HepG2 (cell line): ENCODE measurements at regions not wholly inside any gene's neighbourhood (a gene's known extent, or its start where the extent isn't known, plus 50 kb on each side); places are given as distances from the start of the nearest gene placed in this dataset.

Experiments
- ATAC-seq: fragments of 200-7000 bp; cut with Tn5 transposase; 3 replicates; pipeline ENCODE4 v1.9.1; 2020; ENCODE audit warnings: mild to moderate bottlenecking, moderate library complexity
- BruUV-seq: library from RNA; stranded (reverse); fragments of 400-500 nt; replicated peaks from 2 replicates; lab custom pipeline; 2021; lab: Mats Ljungman, UMichigan
- CTCF ChIA-PET: fragments of 300-600 bp; formaldehyde crosslinking; extraction: SDS; loops from one replicate; lab custom pipeline; 2021; ENCODE audit warnings: low total read pairs, inconsistent platforms, low intra/inter-chr PET ratio; lab: Yijun Ruan, JAX
- POLR2A ChIA-PET: fragments of 350-600 bp; sonication (Branson Sonifier 250); formaldehyde crosslinking; loops from one replicate; lab custom pipeline; 2020; ENCODE audit warnings: antibody characterized with exemption, inconsistent platforms; lab: Yijun Ruan, JAX
- DNase-seq: peaks from one replicate; pipeline ENCODE4 v3.0.0-alpha.2; 2015; ENCODE audit warnings: low spot score
- FAIRE-seq: peaks from 3 replicates; lab custom pipeline; 2011; peaks lifted over from hg19 to GRCh38; lab: Jason Lieb, UNC
- H2AFZ ChIP-seq: one replicate; pipeline ENCODE4 v1.6.1; 2011; ENCODE audit warnings: low read length, inconsistent platforms
- H3K27ac ChIP-seq: fragments of 300-600 bp; 3 replicates; pipeline ENCODE4 v1.8.0; 2011; ENCODE audit warnings: mixed run types, mild to moderate bottlenecking, mixed read lengths, low read length, inconsistent platforms; ENCODE audit not compliant: insufficient read depth; ENCODE audit errors: extremely low read length
- H3K27me3 ChIP-seq, 2 experiments: fragments of 200-600 bp in 1 of 2; 2 replicates in 1 of 2; 3 replicates in 1 of 2; pipeline versions ENCODE4 v1.6.0 to v1.8.0; 2011; ENCODE audit warnings: low read length in 2 of 2, mild to moderate bottlenecking in 2 of 2, moderate library complexity in 2 of 2, inconsistent platforms in 1 of 2; ENCODE audit not compliant: insufficient read depth in 2 of 2, control insufficient read depth in 1 of 2
- H3K36me3 ChIP-seq, 2 experiments: fragments of 200-600 bp in 1 of 2; replicated peaks in 1 of 2; 2 replicates in 1 of 2; 3 replicates in 1 of 2; pipeline versions ENCODE4 v1.5.1 to v1.8.0; 2011; ENCODE audit warnings: low read length in 2 of 2, inconsistent platforms in 1 of 2; ENCODE audit not compliant: insufficient read depth in 2 of 2, control insufficient read depth in 1 of 2
- H3K4me1 ChIP-seq: 2 replicates; pipeline ENCODE4 v1.5.1; 2012; ENCODE audit warnings: low read length, inconsistent platforms; ENCODE audit not compliant: insufficient read depth
- H3K4me2 ChIP-seq: 2 replicates; pipeline ENCODE4 v1.6.0; 2011; ENCODE audit warnings: low read depth, low read length, inconsistent platforms
- H3K4me3 ChIP-seq, 3 experiments: fragments of 200-600 bp in 1 of 3; sonication (generic), shearing (Covaris generic) in 1 of 3; replicated peaks in 1 of 3; 2 replicates each; pipeline ENCODE4 v1.5.1; 2011 to 2016; ENCODE audit warnings: low read length in 3 of 3, inconsistent platforms in 2 of 3, low read depth in 2 of 3, mild to moderate bottlenecking in 2 of 3, control low read depth in 1 of 3, mixed read lengths in 1 of 3; ENCODE audit not compliant: insufficient read depth in 1 of 3
- H3K79me2 ChIP-seq: one replicate; pipeline ENCODE4 v1.6.1; 2011; ENCODE audit warnings: low read length, inconsistent platforms; ENCODE audit not compliant: insufficient read depth
- H3K9ac ChIP-seq: 2 replicates; pipeline ENCODE4 v1.6.0; 2011; ENCODE audit warnings: mild to moderate bottlenecking, low read depth, low read length, inconsistent platforms; ENCODE audit not compliant: insufficient read depth
- H3K9me3 ChIP-seq: 2 replicates; pipeline ENCODE4 v1.5.1; 2012; ENCODE audit warnings: mild to moderate bottlenecking, low read length
- H4K20me1 ChIP-seq: 2 replicates; pipeline ENCODE4 v1.6.0; 2011; ENCODE audit warnings: inconsistent platforms, mild to moderate bottlenecking, low read length, moderate library complexity; ENCODE audit not compliant: insufficient read depth
- CCDC6 ChIP-seq: sonication (generic); formaldehyde crosslinking; IDR thresholded peaks from 2 replicates; pipeline ENCODE4 v1.8.1; 2022; ENCODE audit warnings: mild to moderate bottlenecking, missing genetic modification reagents, moderate library complexity
- EZH2 ChIP-seq: conservative IDR thresholded peaks from 2 replicates; pipeline ENCODE4 v1.6.1; 2012; ENCODE audit warnings: mild to moderate bottlenecking, low read depth, low read length, moderate library complexity
- RFXAP ChIP-seq: sonication (generic); formaldehyde crosslinking; IDR thresholded peaks from 2 replicates; pipeline ENCODE4 v1.4.0; 2020; ENCODE audit warnings: missing genetic modification reagents, borderline replicate concordance
- ZBTB4 ChIP-seq: sonication (generic); formaldehyde crosslinking; IDR thresholded peaks from 2 replicates; pipeline ENCODE4 v1.4.0; 2020; ENCODE audit warnings: missing genetic modification reagents, mild to moderate bottlenecking, borderline replicate concordance
- ZNF230 ChIP-seq: sonication (generic); formaldehyde crosslinking; IDR thresholded peaks from 2 replicates; pipeline ENCODE4 v1.4.0; 2020; ENCODE audit warnings: mild to moderate bottlenecking, missing genetic modification reagents
- ZNF749 ChIP-seq: sonication (generic); formaldehyde crosslinking; IDR thresholded peaks from 2 replicates; pipeline ENCODE4 v1.8.0; 2022; ENCODE audit warnings: mild to moderate bottlenecking, missing genetic modification reagents, moderate library complexity, borderline replicate concordance
- WGBS: methylation state at CpG from one replicate; pipeline ENCODE4 v1.1.6; 2017; ENCODE audit warnings: low lambda C conversion rate; 5-methylcytosine and 5-hydroxymethylcytosine counted together
- in situ Hi-C: cut with HindIII; loops from 2 replicates; pipeline ENCODE4 v1.10.0; 2017; ENCODE audit warnings: low pct_unique_long_range_greater_than_20kb; ENCODE audit not compliant: extremely low pct_ligation_motif_present
- intact Hi-C: fragments of 100-400 bp; cut with micrococcal nuclease; formaldehyde crosslinking; loops from one replicate; pipeline ENCODE4 v1.10.0; 2022; ENCODE audit not compliant: unreplicated experiment

- TF ChIP-seq ZNF749 (CRISPR knock-in tag) (no peak), CCDC6 (no peak), ZNF230 (CRISPR knock-in tag) (no peak), EZH2 (no peak)
Measured at GRCh38 chr15:62457100-62457499, 292.0 kb upstream of the C2CD4B start (continued).

- H4K20me1 ChIP-seq = no peaks in the 10 kb centered on the region
- CTCF ChIA-PET = no interaction called here
Measured at GRCh38 chr15:62459875-62460274, 294.8 kb upstream of the C2CD4B start.

More at GRCh38 chr15:62459875-62460274, 294.8 kb upstream of the C2CD4B start:
- H3K4me3 ChIP-seq = no peak overlapping the region
- no TSS peak for BruUV-seq
- peaks cover 7% of the 10 kb centered on the region for H3K4me1 ChIP-seq
- TF ChIP-seq RFXAP (CRISPR knock-in tag) = no peak
- TF ChIP-seq ZBTB4 (CRISPR knock-in tag) = no peak
- in situ Hi-C loops (no loop called here), intact Hi-C loops (no loop called here)
- no peak overlapping the region for H3K4me2 ChIP-seq
- H3K9ac ChIP-seq = no peak overlapping the region
- no peak overlapping the region for H3K27ac ChIP-seq
- WGBS = 90% methylated on average over 4 of the region's 6 CpGs
- FAIRE-seq = no peak
- ATAC-seq = no peak
- H3K36me3 ChIP-seq = no peaks in the 10 kb centered on the region
- no peak for DNase-seq
- no peak overlapping the region for H2AFZ ChIP-seq
- H3K27me3 ChIP-seq = no peaks in the 10 kb centered on the region
- no peaks in the 10 kb centered on the region for H3K9me3 ChIP-seq
- POLR2A ChIA-PET = no interaction called here
- H3K79me2 ChIP-seq = no peaks in the 10 kb centered on the region
